Nephron progenitor cell (in vitro differentiated cells): ENCODE measurements at regions not wholly inside any gene's neighbourhood (a gene's known extent, or its start where the extent isn't known, plus 50 kb on each side); places are given as distances from the start of the nearest gene placed in this dataset.

Experiments used
- DNase-seq: peaks from one replicate; pipeline ENCODE4 v3.0.0; 2021
- H3K27ac Mint-ChIP-seq: 2 replicates; pipeline ENCODE4 v1.8.0; 2021; ENCODE audit warnings: mild to moderate bottlenecking, moderate library complexity, mixed read lengths
- H3K27me3 Mint-ChIP-seq: 2 replicates; pipeline ENCODE4 v1.8.0; 2021; ENCODE audit warnings: mild to moderate bottlenecking, low read depth, mixed read lengths; ENCODE audit not compliant: poor library complexity
- H3K36me3 Mint-ChIP-seq: 2 replicates; pipeline ENCODE4 v1.8.0; 2021; ENCODE audit warnings: low read depth, mixed read lengths
- H3K4me1 Mint-ChIP-seq: 2 replicates; pipeline ENCODE4 v1.8.0; 2021; ENCODE audit warnings: mixed read lengths
- H3K4me3 Mint-ChIP-seq: 2 replicates; pipeline ENCODE4 v1.8.0; 2021; ENCODE audit warnings: mild to moderate bottlenecking, moderate library complexity, mixed read lengths
- H3K9me3 Mint-ChIP-seq: 2 replicates; pipeline ENCODE4 v1.8.0; 2021; ENCODE audit warnings: mild to moderate bottlenecking, moderate library complexity, mixed read lengths
- TF ChIP-seq, protein P1 (sequence below): fragments of 200-600 bp; sonication (generic); IDR thresholded peaks from 2 replicates; pipeline ENCODE4 v1.5.0; 2021; ENCODE audit warnings: antibody characterized with exemption

DNA sequence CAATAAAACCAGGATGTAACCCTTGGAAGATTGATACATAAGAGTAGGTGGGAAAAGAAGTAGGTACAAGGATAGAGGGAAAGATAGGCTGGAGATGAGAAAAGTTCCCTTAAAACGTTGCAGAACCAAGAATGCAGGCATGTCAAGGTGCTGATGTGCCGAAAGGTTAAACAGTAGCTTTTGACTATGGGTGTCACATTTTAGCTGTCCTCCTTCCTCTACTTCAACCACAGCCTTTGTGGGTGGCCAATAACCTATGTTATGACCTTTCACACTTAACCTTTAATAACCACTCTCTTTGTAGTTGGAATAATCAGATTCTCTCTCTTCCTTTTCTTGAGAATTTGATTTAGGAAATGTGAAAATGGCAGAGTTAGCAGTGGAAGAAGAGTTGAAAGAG lies 184.5 kb upstream of the GAP43 start:
- no peaks in the 10 kb centered on the region for H3K27me3 Mint-ChIP-seq
- H3K9me3 Mint-ChIP-seq = no peaks in the 10 kb centered on the region
- H3K4me3 Mint-ChIP-seq = no peak overlapping the region
- no peak overlapping the region for H3K27ac Mint-ChIP-seq
- TF ChIP-seq, protein P1, sequence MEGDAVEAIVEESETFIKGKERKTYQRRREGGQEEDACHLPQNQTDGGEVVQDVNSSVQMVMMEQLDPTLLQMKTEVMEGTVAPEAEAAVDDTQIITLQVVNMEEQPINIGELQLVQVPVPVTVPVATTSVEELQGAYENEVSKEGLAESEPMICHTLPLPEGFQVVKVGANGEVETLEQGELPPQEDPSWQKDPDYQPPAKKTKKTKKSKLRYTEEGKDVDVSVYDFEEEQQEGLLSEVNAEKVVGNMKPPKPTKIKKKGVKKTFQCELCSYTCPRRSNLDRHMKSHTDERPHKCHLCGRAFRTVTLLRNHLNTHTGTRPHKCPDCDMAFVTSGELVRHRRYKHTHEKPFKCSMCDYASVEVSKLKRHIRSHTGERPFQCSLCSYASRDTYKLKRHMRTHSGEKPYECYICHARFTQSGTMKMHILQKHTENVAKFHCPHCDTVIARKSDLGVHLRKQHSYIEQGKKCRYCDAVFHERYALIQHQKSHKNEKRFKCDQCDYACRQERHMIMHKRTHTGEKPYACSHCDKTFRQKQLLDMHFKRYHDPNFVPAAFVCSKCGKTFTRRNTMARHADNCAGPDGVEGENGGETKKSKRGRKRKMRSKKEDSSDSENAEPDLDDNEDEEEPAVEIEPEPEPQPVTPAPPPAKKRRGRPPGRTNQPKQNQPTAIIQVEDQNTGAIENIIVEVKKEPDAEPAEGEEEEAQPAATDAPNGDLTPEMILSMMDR = no peak
- H3K4me1 Mint-ChIP-seq = no peaks in the 10 kb centered on the region
- no peaks in the 10 kb centered on the region for H3K36me3 Mint-ChIP-seq
- no peak for DNase-seq

DNA sequence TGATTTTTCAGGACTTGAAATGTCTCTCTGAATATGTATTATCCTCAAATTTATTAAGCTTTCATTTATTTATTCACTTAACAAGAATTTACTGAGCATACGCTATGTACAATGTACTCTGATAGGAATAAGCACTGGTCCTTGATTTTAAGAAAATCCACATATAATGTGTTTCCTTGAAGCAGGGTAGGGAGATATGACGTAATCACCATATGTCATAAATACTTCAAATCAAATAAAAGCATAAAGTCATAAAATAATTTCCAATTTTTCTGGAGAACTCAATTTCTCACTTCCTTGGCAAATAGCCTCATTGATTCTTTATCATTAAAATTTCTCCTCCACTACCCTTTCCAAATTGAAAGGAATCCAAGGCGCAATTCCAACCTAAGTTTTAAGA lies 177.8 kb upstream of the GAP43 start:
- Mint-ChIP-seq H3K4me1 (no peaks in the 10 kb centered on the region), H3K36me3 (no peaks in the 10 kb centered on the region), H3K4me3 (no peak overlapping the region), H3K9me3 (no peaks in the 10 kb centered on the region), H3K27me3 (peaks cover 3% of the 10 kb centered on the region), H3K27ac (no peak overlapping the region)
- no peak for DNase-seq
- TF ChIP-seq, protein P1 = no peak

DNA sequence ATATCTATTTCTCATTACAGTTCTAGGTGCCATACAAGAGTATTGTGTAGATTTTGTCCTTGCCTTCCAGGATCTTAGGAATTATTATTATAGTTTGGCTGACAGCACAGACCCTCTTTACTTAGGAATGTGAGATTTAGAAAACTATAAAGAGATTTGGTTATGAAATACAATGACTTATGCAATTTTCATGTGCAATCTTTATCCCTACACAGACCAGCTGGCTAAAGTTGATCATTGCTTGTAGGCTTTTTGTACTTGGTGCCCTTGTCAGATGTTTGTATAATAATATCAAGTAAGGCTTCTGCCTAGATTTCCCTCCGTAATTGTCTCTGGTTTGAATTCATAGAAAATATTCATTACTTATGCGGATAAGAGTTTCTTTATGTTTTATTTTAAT lies 174.5 kb upstream of the GAP43 start:
- DNase-seq = no peak
- TF ChIP-seq, protein P1 = no peak
- Mint-ChIP-seq H3K27ac (no peak overlapping the region), H3K4me1 (no peaks in the 10 kb centered on the region), H3K27me3 (peaks cover 3% of the 10 kb centered on the region), H3K36me3 (no peaks in the 10 kb centered on the region), H3K9me3 (no peaks in the 10 kb centered on the region), H3K4me3 (no peak overlapping the region)

DNA sequence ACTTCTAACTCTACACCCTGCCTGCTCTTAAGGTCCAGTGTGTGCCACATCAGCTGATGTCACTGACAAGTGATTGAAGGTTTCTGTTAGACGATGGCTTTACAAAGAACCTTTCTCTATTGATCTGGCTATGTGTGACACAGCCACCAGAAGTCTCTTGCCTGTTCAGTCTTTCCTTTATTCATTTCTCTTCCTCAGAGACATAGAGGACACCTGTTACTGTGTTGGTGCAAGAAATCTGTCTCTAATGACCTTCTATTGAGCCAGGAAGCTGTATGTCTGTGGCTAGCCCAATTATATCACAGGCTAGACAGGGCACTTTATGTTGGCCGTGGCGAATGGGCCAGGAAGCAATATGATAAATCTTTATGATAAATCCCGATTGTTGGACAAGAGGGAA lies 173.3 kb upstream of the GAP43 start:
- Mint-ChIP-seq H3K27ac (no peak overlapping the region), H3K4me3 (no peak overlapping the region), H3K9me3 (no peaks in the 10 kb centered on the region), H3K27me3 (peaks cover 3% of the 10 kb centered on the region), H3K36me3 (no peaks in the 10 kb centered on the region), H3K4me1 (no peaks in the 10 kb centered on the region)
- TF ChIP-seq, protein P1 = no peak
- DNase-seq = no peak

DNA sequence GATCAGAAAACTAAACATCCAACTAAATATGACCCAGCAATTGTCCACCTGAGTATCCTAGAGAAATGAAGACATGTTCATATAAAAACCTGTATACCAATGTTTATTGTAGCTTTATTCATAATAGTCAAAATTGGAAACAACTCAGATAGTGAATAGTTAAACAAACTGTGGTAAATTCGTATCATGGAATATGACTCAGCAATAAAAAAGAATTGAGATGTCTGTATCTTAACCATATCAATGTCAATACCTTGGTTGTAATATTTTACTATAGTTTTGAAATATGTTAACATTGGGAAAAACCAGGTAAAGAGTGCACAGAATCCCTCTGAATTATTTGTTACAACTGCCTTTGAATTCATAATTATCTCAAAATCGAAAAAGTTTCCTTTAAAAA lies 159.3 kb upstream of the GAP43 start:
- no peak overlapping the region for H3K4me3 Mint-ChIP-seq
- TF ChIP-seq, protein P1 = no peak
- H3K36me3 Mint-ChIP-seq = no peaks in the 10 kb centered on the region
- DNase-seq = no peak
- no peaks in the 10 kb centered on the region for H3K4me1 Mint-ChIP-seq
- peaks cover 4% of the 10 kb centered on the region for H3K27me3 Mint-ChIP-seq
- no peak overlapping the region for H3K27ac Mint-ChIP-seq
- H3K9me3 Mint-ChIP-seq = peaks cover 8% of the 10 kb centered on the region

DNA sequence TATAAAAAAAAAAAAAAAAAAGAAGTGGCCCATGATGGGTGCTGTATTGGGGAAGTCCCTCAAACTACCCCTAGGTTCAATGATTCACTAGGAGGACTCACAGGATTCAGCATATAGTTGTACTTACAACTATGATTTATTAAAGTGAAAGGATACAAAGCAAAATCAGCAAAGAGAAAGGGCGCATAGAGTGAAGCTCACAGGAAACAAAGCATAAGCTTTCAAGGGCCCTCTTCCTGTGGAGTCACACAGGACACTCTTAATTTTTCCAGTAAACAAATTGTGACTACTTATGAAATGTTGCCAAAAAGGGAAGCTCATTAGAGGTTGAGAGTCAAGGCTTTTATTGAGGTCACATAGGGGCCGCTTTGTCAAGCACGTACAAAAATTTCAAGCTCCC lies 153.7 kb upstream of the GAP43 start:
- H3K27ac Mint-ChIP-seq = peak overlapping the region; percentile 15
- no peaks in the 10 kb centered on the region for H3K36me3 Mint-ChIP-seq

More for the DNA sequence above, 153.7 kb upstream of the GAP43 start:
- TF ChIP-seq, protein P1 = no peak
- no peaks in the 10 kb centered on the region for H3K9me3 Mint-ChIP-seq
- H3K4me3 Mint-ChIP-seq = no peak overlapping the region
- no peak for DNase-seq
- H3K4me1 Mint-ChIP-seq = no peaks in the 10 kb centered on the region
- peaks cover 4% of the 10 kb centered on the region for H3K27me3 Mint-ChIP-seq
